EH (cell line): ENCODE measurements at regions not wholly inside any gene's neighbourhood (a gene's known extent, or its start where the extent isn't known, plus 50 kb on each side); places are given as distances from the start of the nearest gene placed in this dataset.
"Not testable (repeated sequence)": the region's sequence is repeated elsewhere in the genome, so short reads cannot be mapped to it uniquely, and the experiment has no call there.

Experiments
- DNase-seq: peaks from one replicate; pipeline ENCODE4 v3.0.0-alpha.2; 2015; ENCODE audit warnings: low read depth

DNA sequence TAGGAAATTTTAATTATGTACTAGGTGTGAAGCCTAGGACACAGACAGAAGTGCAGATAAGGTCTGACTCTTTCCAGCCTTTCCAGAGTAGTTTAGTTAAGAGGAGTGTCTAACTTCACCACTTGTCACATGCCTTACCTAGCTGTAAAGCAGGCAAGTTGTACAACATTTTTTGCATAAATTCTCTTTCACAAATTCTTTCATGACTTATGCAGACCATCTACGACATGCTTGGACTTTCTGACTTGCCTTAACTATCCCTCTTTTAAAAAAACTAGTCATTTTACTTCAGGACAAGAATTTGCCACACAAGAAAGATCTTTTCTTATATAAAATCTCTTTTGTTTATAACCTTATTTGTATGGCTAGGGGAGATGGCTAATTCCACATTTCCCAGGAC, 1273.6 kb upstream of the SLC39A10 start:
- no peak for DNase-seq

GRCh38 chr2:194382221-194382620, 1274.8 kb upstream of the SLC39A10 start:
- no peak for DNase-seq

DNA sequence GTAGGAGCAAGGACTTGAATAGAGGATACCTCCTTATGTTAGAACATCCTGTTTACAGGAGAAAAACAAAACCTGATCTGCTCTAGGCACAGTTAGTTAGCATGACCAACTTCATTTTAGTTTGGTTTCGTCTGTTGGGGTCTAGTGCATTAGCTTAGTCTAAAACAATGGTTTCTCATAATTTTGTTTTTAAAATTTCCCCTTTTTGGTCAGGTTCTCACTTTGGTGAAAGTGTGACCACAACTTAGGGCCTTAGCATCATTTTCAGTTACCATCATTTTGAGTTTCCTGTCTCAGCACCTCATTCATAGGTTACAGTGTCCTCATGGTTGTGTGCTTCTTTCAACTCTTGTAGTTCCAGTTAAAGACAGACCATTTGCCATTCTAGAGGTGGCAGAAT, 1277.0 kb upstream of the SLC39A10 start:
- no peak for DNase-seq

GRCh38 chr2:194367390-194367789, 1289.6 kb upstream of the SLC39A10 start:
- not testable (repeated sequence) for DNase-seq

DNA sequence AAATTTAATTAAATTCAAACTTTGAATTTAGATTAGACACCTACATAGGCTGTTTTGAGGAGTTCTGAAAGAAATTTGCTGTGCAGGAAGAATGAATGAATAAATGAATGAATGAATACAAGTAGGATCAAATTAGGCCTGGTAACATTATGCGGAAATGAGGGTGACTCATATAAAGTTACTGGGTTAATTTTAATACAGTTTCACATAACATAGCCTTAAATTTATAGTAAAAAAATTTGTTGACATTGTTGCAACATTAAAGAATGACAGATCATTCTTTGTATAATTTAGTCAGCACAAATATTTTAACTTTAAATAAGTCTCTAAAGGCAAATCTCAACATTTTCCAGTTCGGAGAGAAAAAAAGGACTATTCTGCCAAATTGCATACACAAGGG, 1293.1 kb upstream of the SLC39A10 start:
- no peak for DNase-seq

- no peak for DNase-seq
These were observed 1293.7 kb upstream of the SLC39A10 start for GRCh38 chr2:194363295-194363694.

DNA sequence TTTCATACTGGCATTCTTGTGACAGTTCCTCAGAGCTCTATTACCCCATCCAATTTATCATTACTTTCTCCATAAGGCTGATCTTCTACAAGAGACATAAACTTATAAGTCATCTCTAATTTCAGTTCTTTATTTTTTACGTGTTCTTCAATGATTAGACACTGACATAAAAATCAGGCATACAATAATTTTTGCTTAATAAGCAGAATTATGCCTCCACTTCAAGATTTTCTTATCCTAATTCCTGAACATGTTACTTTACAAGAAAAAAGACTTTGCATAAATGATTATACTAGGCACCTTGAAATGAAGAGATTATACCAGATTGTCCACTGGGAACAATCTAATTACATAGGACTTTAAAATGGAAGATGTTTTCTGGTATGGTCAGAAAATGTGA, 1304.5 kb upstream of the SLC39A10 start:
- DNase-seq, result no peak

- no peak for DNase-seq
These were observed 1310.8 kb upstream of the SLC39A10 start for GRCh38 chr2:194346193-194346592.

- no peak for DNase-seq
These were observed 1311.7 kb upstream of the SLC39A10 start for GRCh38 chr2:194345347-194345746.

DNA sequence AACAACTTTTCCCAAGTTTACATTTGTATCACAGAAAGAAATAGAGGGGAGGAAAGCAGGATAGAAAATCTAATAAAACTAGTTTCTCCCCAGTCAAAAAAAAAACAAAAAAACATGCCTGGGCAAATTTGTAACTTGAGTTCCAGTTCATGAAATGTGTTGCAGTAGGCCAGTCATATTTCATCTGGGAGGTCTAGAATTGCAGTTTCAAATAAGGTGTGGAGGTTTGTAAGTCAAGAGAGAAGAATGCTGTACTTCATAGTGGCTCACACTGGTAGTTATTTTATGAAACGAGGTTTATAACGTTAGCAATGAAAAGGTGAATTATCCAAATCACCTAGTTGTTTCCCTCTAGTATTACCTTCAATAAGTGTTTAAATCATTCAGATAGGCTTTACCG, 1313.9 kb upstream of the SLC39A10 start:
- DNase-seq, result no peak

DNA sequence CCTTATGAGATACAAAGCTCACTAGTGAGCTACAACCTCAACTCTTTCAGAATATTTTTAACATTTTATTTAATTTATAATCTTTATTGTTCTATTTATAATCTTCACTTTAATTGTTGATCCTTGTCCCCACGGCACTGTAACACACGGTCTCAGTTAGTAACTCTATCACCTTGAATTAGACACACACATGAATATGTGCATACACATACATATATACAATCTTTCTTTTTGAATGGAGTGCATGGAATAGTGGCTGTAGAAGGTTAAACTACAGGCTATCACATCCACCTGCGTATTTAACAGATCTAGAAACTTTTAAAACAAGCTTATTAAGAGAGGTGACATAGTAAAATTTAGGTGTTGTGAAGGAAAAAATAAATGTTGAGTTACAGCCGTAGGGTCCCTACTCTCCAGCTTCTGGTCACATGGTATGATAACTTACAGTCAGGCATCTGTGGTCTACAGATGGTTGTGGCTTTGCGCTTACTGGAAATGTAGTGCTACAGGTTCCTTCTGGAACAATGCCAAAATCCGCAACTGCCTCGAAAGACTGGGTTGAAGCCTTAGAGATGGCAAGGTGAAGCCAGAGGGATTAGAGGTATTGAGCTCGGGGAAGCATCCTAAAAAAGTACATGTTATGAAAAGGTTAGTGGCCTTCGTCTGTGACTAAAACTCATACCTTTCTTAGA, 1324.1 kb upstream of the SLC39A10 start:
- no peak for DNase-seq

DNA sequence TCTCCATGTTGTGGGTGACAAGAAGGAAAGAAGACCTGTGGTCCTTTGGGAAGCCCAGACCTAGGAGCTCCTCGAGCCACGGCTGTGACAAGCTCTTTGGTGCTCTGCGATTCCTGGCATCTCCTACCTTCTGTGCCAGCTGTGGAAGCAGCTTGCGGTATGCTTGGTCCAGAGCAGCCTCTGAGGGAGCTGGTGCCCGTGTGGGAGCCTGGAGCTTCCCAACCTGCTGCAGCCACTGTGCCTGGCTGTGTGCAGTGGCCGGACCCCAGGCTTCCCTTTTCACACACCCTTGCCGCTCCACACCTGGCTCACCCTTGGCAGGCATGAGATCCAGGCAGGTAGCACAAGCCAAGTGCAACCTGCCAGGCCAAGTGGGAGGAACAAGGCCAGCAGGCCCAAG, 1328.6 kb upstream of the SLC39A10 start:
- DNase-seq, result no peak

GRCh38 chr2:194327196-194327888, 1329.7 kb upstream of the SLC39A10 start:
- no peak for DNase-seq

- no peak for DNase-seq
These were observed 1333.3 kb upstream of the SLC39A10 start for GRCh38 chr2:194323740-194324139.

DNA sequence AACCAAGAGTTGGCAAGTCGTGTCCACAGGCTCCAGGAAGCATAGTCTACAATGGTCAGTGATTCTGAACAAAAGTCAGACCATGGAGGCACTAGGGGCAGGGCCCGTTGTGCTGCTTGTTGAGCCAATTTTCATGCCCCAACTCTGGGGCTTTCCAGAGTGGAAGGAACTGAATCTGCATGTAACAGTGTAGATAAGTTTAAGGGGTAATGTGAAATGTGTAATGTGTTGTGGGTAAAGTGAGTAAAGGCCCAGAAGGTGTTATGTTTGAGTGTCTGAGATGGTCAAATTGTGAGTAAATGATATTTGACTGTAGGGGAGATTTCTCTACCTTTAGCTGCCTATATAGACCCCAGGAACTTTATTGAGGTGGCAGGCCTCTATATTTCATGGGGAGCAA, 1336.5 kb upstream of the SLC39A10 start:
- no peak for DNase-seq

GRCh38 chr2:194319222-194319992, 1337.6 kb upstream of the SLC39A10 start:
- no peak for DNase-seq

- DNase-seq, result no peak
These were observed 1343.0 kb upstream of the SLC39A10 start for GRCh38 chr2:194314042-194314441.

GRCh38 chr2:194304191-194304590, 1352.8 kb upstream of the SLC39A10 start:
- no peak for DNase-seq

- DNase-seq, result no peak
These were observed 1355.1 kb upstream of the SLC39A10 start for GRCh38 chr2:194301946-194302345.

GRCh38 chr2:194294156-194294555, 1362.9 kb upstream of the SLC39A10 start:
- DNase-seq, result no peak

GRCh38 chr2:194291104-194291503, 1365.9 kb upstream of the SLC39A10 start:
- no peak for DNase-seq

DNA sequence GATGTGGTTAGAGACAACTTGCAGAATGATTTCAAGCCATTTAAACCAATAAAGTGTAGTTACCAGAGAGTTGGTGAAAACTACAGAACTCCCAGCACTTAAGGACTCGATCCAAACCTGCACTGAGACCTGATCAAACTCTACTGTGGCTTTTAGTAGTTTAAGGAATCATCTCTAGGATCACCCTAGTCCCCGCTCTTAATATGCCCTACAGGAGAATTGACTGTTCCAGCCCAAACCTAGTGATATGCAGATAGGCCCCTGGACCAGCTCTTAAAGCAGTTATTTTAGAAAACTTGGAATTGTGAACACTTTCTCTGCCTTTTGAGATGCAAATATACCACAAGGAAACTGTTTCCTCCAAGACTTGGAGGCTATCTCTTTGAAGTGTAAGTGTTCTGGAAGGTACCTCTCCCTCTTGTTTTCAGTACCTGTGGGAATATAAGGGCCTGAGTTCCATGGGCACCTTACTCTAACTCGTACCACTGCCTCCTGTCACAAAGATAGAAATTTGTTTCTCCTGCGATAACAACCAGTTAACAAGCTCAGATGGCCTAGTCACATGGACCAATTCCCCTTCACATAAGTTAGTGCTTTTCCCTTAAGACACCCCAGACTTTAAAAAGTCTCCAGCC, 1367.2 kb upstream of the SLC39A10 start:
- DNase-seq, result no peak

GRCh38 chr2:194276667-194277066, 1380.4 kb upstream of the SLC39A10 start:
- not testable (repeated sequence) for DNase-seq
